Activated CD8-positive, alpha-beta T cell treated with anti-CD3 and anti-CD28 coated beads for 36 hours (primary cell): ENCODE measurements at regions not wholly inside any gene's neighbourhood (a gene's known extent, or its start where the extent isn't known, plus 50 kb on each side); places are given as distances from the start of the nearest gene placed in this dataset.
A peak's percentile ranks its signal among the peaks of the same experiment; 100 is the strongest.
"Not testable (repeated sequence)": the region's sequence is repeated elsewhere in the genome, so short reads cannot be mapped to it uniquely, and the experiment has no call there.

ENCODE experiments used
- ATAC-seq: fragments of 200-7000 bp; cut with Tn5 transposase; one replicate; pipeline ENCODE4 v1.10.0; 2021; ENCODE audit warnings: mild to moderate bottlenecking, moderate library complexity
- CTCF ChIA-PET: fragments of 350-600 bp; sonication (Branson Sonifier 250); formaldehyde crosslinking; loops from one replicate; lab custom pipeline; 2021; ENCODE audit warnings: antibody characterized with exemption; lab: Charles Lee
- POLR2A ChIA-PET: fragments of 350-600 bp; sonication (Branson Sonifier 250); formaldehyde crosslinking; loops from one replicate; lab custom pipeline; 2021; ENCODE audit warnings: antibody characterized with exemption; lab: Charles Lee
- DNase-seq: peaks from one replicate; pipeline ENCODE4 v3.0.0-alpha.2; 2020
- H3K27ac Mint-ChIP-seq: one replicate; pipeline ENCODE4 v1.8.0; 2021; ENCODE audit warnings: mild to moderate bottlenecking, mixed read lengths
- H3K27me3 Mint-ChIP-seq: one replicate; pipeline ENCODE4 v1.8.0; 2021; ENCODE audit warnings: mixed read lengths
- H3K36me3 Mint-ChIP-seq: one replicate; pipeline ENCODE4 v1.8.0; 2021; ENCODE audit warnings: low read depth, mixed read lengths
- H3K4me1 Mint-ChIP-seq: one replicate; pipeline ENCODE4 v1.8.0; 2021; ENCODE audit warnings: low read depth, mixed read lengths
- H3K4me3 Mint-ChIP-seq: one replicate; pipeline ENCODE4 v1.8.0; 2021; ENCODE audit warnings: mild to moderate bottlenecking, moderate library complexity, mixed read lengths
- H3K9me3 Mint-ChIP-seq: one replicate; pipeline ENCODE4 v1.8.0; 2021; ENCODE audit warnings: mixed read lengths
- intact Hi-C: fragments of 100-400 bp; cut with micrococcal nuclease; formaldehyde crosslinking; loops from one replicate; pipeline ENCODE4 v1.10.0; 2022
- TF ChIP-seq, protein P1 (sequence below): fragments of 200-600 bp; IDR thresholded peaks from one replicate; pipeline ENCODE4 v1.8.0; 2022; ENCODE audit warnings: antibody characterized with exemption, mild to moderate bottlenecking

DNA sequence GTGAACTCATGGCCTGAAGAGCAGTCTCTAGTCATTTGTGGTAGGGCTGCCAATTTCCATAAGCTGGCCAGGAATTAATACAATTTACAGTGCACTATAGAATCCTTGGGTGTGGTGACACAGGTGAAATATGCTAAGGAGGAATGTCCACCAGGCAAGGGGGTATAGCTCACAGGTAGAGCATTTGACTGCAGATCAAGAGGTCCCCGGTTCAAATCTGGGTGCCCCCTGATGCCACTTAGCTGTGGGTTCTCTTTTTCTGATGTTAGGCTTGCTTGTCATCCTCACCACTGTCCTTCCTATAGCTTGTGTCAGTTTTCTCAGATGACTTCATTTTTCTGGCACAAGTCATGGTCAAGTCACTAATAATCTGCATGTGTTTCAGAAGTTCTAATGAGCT, 108.7 kb downstream of the ZNF467 start:
- POLR2A ChIA-PET: no interaction called here
- H3K27me3 Mint-ChIP-seq: peaks cover 35% of the 10 kb centered on the region

DNA sequence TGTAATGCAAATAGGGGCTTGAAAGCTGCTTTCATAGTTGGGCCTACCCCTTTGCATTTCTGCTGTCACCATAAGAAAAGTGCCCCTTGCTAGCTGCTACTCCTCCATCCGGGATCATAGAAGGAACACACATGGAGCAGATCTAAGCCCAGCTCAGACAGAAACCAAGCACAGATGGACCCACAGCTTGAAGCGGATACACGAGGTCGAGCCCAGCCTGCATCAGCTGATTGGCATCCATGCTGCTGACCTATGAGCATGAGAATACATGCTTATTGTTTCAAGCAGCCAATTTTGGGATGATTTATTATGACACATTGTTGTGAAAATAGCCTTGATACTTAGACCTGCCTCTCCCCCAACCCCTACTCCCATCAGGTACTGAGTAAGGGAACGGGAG, 109.2 kb downstream of the ZNF467 start:
- ChIA-PET POLR2A (no interaction called here), CTCF (interaction anchor here (1.0 to 4.1 kb wide), 5 partner anchors 22 to 136 kb away, joined by 3 to 74 read pairs (median 13); no protein-coding TSS in a partner anchor)
- ATAC-seq: no peak
- Mint-ChIP-seq H3K27me3 (peaks cover 34% of the 10 kb centered on the region), H3K4me3 (no peak overlapping the region), H3K4me1 (no peaks in the 10 kb centered on the region), H3K9me3 (no peaks in the 10 kb centered on the region), H3K27ac (no peak overlapping the region), H3K36me3 (no peaks in the 10 kb centered on the region)
- TF ChIP-seq, protein P1, sequence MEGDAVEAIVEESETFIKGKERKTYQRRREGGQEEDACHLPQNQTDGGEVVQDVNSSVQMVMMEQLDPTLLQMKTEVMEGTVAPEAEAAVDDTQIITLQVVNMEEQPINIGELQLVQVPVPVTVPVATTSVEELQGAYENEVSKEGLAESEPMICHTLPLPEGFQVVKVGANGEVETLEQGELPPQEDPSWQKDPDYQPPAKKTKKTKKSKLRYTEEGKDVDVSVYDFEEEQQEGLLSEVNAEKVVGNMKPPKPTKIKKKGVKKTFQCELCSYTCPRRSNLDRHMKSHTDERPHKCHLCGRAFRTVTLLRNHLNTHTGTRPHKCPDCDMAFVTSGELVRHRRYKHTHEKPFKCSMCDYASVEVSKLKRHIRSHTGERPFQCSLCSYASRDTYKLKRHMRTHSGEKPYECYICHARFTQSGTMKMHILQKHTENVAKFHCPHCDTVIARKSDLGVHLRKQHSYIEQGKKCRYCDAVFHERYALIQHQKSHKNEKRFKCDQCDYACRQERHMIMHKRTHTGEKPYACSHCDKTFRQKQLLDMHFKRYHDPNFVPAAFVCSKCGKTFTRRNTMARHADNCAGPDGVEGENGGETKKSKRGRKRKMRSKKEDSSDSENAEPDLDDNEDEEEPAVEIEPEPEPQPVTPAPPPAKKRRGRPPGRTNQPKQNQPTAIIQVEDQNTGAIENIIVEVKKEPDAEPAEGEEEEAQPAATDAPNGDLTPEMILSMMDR: no peak
- no peak for DNase-seq
- intact Hi-C loops: no loop called here

More for the DNA sequence above, 108.7 kb downstream of the ZNF467 start:
- no peaks in the 10 kb centered on the region for H3K36me3 Mint-ChIP-seq
- CTCF ChIA-PET: interaction anchor here (1.0 to 4.1 kb wide), 2 partner anchors 21 to 77 kb away, joined by 3 to 74 read pairs; no protein-coding TSS in a partner anchor
- DNase-seq (peak; percentile 34), ATAC-seq (no peak)
- H3K4me1 Mint-ChIP-seq: no peaks in the 10 kb centered on the region
- H3K4me3 Mint-ChIP-seq: no peak overlapping the region
- no peak overlapping the region for H3K27ac Mint-ChIP-seq
- intact Hi-C loops: no loop called here
- H3K9me3 Mint-ChIP-seq: no peaks in the 10 kb centered on the region
- TF ChIP-seq, protein P1: no peak

DNA sequence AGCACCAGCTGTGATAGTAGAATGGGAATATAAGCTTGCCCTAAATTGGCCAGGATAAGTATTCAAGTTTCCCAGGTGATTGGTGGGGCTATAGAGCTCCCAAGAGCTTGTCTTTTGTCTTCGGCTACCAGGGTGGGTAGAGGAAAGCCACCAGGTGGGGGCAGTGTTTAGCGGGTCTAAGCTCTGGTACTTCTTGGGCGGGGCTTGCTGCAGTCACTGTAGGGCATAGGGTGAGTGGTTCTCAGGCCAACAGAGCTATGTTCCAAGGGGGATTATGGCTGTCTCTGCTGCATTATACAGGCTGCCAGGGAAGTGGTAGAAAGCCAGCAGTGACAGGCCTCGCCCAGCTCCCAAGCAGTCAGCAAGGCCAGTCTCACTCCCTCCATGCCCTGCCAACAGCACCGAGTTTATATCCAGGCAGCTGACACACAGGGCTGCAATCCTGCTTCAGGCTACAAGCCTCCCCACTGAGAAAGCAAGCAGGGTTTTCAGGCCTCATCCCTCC, 110.7 kb downstream of the ZNF467 start:
- no peaks in the 10 kb centered on the region for H3K9me3 Mint-ChIP-seq
- no peak overlapping the region for H3K4me3 Mint-ChIP-seq
- peak; percentile 96 for ATAC-seq
- POLR2A ChIA-PET: no interaction called here
- intact Hi-C loops: loop anchor here (2.0 kb wide), 1 partner anchor 80 kb away; no protein-coding TSS in a partner anchor
- TF ChIP-seq, protein P1: peak; percentile 37
- no peaks in the 10 kb centered on the region for H3K36me3 Mint-ChIP-seq
- peaks cover 34% of the 10 kb centered on the region for H3K27me3 Mint-ChIP-seq
- H3K27ac Mint-ChIP-seq: no peak overlapping the region
- DNase-seq: peak; percentile 86
- no peaks in the 10 kb centered on the region for H3K4me1 Mint-ChIP-seq
- CTCF ChIA-PET: interaction anchor here (0.6 to 4.1 kb wide), 33 partner anchors 9 to 352 kb away, joined by 3 to 74 read pairs (median 5); no protein-coding TSS in a partner anchor

DNA sequence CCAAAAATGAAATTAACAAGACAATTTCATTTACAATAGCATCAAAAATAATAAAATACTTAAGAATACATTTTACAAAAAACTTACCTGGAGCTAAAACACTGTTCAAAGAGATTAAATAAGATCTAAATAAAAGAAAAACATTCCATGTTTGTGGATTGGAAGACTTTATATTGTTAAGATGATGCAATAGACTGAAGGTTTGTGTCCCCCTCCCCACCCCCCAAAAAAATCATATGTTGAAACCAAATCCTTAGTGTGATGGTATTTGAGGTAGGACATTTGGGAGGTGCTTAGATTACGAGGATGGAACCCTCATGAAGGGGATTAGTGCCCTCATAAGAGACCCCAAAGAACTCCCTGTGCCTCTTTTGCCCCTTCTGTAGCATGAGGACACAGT, 117.6 kb downstream of the ZNF467 start:
- CTCF ChIA-PET: no interaction called here
- no peak overlapping the region for H3K27ac Mint-ChIP-seq
- H3K27me3 Mint-ChIP-seq: peaks cover 25% of the 10 kb centered on the region
- POLR2A ChIA-PET: no interaction called here
- TF ChIP-seq, protein P1: no peak
- DNase-seq: no peak
- H3K4me1 Mint-ChIP-seq: no peaks in the 10 kb centered on the region
- intact Hi-C loops: no loop called here
- peaks cover 13% of the 10 kb centered on the region for H3K9me3 Mint-ChIP-seq
- H3K4me3 Mint-ChIP-seq: no peak overlapping the region
- no peak for ATAC-seq
- no peaks in the 10 kb centered on the region for H3K36me3 Mint-ChIP-seq

DNA sequence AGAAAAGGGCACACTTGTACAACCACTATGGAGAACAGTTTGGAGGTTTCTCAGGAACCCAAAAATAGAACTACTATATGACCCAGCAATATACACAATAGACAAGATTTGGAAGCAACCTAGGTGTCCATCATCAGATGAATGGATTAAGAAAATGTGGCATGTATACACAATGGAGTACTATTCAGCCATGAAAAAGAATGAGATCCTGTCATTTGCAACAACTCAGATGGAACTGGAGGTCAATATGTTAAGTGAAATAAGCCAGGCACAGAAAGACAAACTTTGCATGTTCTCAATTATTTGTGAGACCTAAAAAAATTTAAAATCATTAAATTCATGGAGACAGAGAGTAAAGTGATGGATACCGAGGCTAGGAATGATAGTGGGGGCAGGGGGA, 118.8 kb downstream of the ZNF467 start:
- H3K4me1 Mint-ChIP-seq: no peaks in the 10 kb centered on the region
- H3K27ac Mint-ChIP-seq: no peak overlapping the region
- no peak overlapping the region for H3K4me3 Mint-ChIP-seq
- H3K36me3 Mint-ChIP-seq: no peaks in the 10 kb centered on the region
- TF ChIP-seq, protein P1: no peak
- peaks cover 13% of the 10 kb centered on the region for H3K9me3 Mint-ChIP-seq
- DNase-seq (no peak), ATAC-seq (no peak)
- intact Hi-C loops: no loop called here
- ChIA-PET POLR2A (no interaction called here), CTCF (interaction anchor here (2.8 kb wide), 1 partner anchor 8 kb away, joined by 19 read pairs; no protein-coding TSS in a partner anchor)
- peaks cover 33% of the 10 kb centered on the region for H3K27me3 Mint-ChIP-seq

DNA sequence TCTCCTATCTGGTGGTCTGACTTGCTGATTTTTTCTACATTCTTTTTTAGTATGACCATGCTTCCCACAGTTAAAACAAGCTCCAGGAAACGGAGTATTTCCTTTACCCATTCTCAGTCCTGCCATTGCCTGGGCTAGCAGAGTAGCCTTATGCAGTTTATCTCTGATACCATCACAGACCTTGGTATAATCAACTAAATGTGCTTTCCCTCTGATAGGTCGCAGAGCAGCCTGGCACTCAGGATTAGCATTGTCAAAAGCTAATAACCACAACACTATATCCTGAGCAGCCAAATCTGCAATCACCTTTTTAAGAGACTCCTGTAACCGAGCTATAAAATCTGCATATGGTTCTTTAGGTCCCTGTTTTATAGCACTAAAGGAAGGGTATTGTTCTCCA, 123.2 kb downstream of the ZNF467 start:
- POLR2A ChIA-PET, ATAC-seq, H3K4me3 Mint-ChIP-seq, DNase-seq, H3K4me1 Mint-ChIP-seq, H3K27ac Mint-ChIP-seq, H3K36me3 Mint-ChIP-seq, intact Hi-C loops: not testable (repeated sequence)
- Mint-ChIP-seq H3K9me3 (peaks cover 13% of the 10 kb centered on the region), H3K27me3 (peaks cover 39% of the 10 kb centered on the region)
- CTCF ChIA-PET: interaction anchor here (1.3 kb wide), 1 partner anchor 13 kb away, joined by 9 read pairs; no protein-coding TSS in a partner anchor
